T-helper 17 cell (primary cell): ENCODE measurements at regions not wholly inside any gene's neighbourhood (a gene's known extent, or its start where the extent isn't known, plus 50 kb on each side); places are given as distances from the start of the nearest gene placed in this dataset.

Experiments used
- ATAC-seq: fragments of 150-1000 bp; cut with Tn5 transposase; 2 replicates; pipeline ENCODE4 v1.10.0; 2021; ENCODE audit warnings: mild to moderate bottlenecking, moderate library complexity
- DNase-seq, 3 donors: peaks; one replicate each; pipeline versions ENCODE4 v3.0.0 to v3.0.0-alpha.2; 2020 to 2021
- H3K9me3 ChIP-seq: one replicate; pipeline ENCODE4 v1.7.0; 2013; ENCODE audit warnings: low read length, mild to moderate bottlenecking; ENCODE audit not compliant: control insufficient read depth, poor library complexity, severe bottlenecking
- H3K27ac Mint-ChIP-seq: one replicate; pipeline ENCODE4 v1.8.0; 2022; ENCODE audit warnings: mild to moderate bottlenecking, moderate library complexity, mixed read lengths
- H3K27me3 Mint-ChIP-seq: one replicate; pipeline ENCODE4 v1.8.0; 2022; ENCODE audit warnings: mixed read lengths
- H3K36me3 Mint-ChIP-seq: one replicate; pipeline ENCODE4 v1.8.0; 2022; ENCODE audit warnings: low read depth, mixed read lengths
- H3K4me1 Mint-ChIP-seq: one replicate; pipeline ENCODE4 v1.8.0; 2022; ENCODE audit warnings: mild to moderate bottlenecking, mixed read lengths
- H3K4me3 Mint-ChIP-seq: one replicate; pipeline ENCODE4 v1.8.0; 2022; ENCODE audit warnings: mild to moderate bottlenecking, moderate library complexity, mixed read lengths

- Mint-ChIP-seq H3K27ac (no peak overlapping the region), H3K36me3 (no peaks in the 10 kb centered on the region), H3K4me1 (peaks cover 7% of the 10 kb centered on the region), H3K27me3 (peaks cover 14% of the 10 kb centered on the region), H3K4me3 (no peak overlapping the region)
- DNase-seq (no peak), ATAC-seq (no peak)
- H3K9me3 ChIP-seq = no peaks in the 10 kb centered on the region
Observed at GRCh38 chr6:150456466-150456865, 87.7 kb downstream of the IYD start.

GRCh38 chr6:150456902-150457643 is 88.3 kb downstream of the IYD start:
- DNase-seq = no peak
- no peaks in the 10 kb centered on the region for H3K9me3 ChIP-seq
- Mint-ChIP-seq H3K4me1 (peaks cover 7% of the 10 kb centered on the region), H3K4me3 (no peak overlapping the region), H3K27me3 (peaks cover 12% of the 10 kb centered on the region), H3K27ac (no peak overlapping the region), H3K36me3 (no peaks in the 10 kb centered on the region)
- ATAC-seq = no peak

- H3K4me3 Mint-ChIP-seq = no peak overlapping the region
- H3K4me1 Mint-ChIP-seq = peaks cover 7% of the 10 kb centered on the region
- no peaks in the 10 kb centered on the region for H3K9me3 ChIP-seq
- no peak overlapping the region for H3K27ac Mint-ChIP-seq
- ATAC-seq = no peak
- DNase-seq = no peak
- no peaks in the 10 kb centered on the region for H3K36me3 Mint-ChIP-seq
- peaks cover 12% of the 10 kb centered on the region for H3K27me3 Mint-ChIP-seq
Observed at GRCh38 chr6:150458579-150458978, 89.8 kb downstream of the IYD start.

GRCh38 chr6:150463852-150464251 is 95.0 kb downstream of the IYD start:
- H3K27me3 Mint-ChIP-seq = no peaks in the 10 kb centered on the region
- no peaks in the 10 kb centered on the region for H3K36me3 Mint-ChIP-seq
- DNase-seq (no peak), ATAC-seq (no peak)
- no peak overlapping the region for H3K27ac Mint-ChIP-seq
- H3K4me3 Mint-ChIP-seq = no peak overlapping the region
- H3K9me3 ChIP-seq = no peaks in the 10 kb centered on the region
- no peaks in the 10 kb centered on the region for H3K4me1 Mint-ChIP-seq

GRCh38 chr6:150464966-150465365 is 96.2 kb downstream of the IYD start:
- ATAC-seq (no peak), DNase-seq (no peak)
- no peaks in the 10 kb centered on the region for H3K4me1 Mint-ChIP-seq
- peaks cover 2% of the 10 kb centered on the region for H3K27me3 Mint-ChIP-seq
- H3K27ac Mint-ChIP-seq = no peak overlapping the region
- H3K36me3 Mint-ChIP-seq = peaks cover under 1% of the 10 kb centered on the region
- no peak overlapping the region for H3K4me3 Mint-ChIP-seq
- H3K9me3 ChIP-seq = no peaks in the 10 kb centered on the region

- no peaks in the 10 kb centered on the region for H3K4me1 Mint-ChIP-seq
- no peaks in the 10 kb centered on the region for H3K9me3 ChIP-seq
- peaks cover 5% of the 10 kb centered on the region for H3K36me3 Mint-ChIP-seq
- no peak overlapping the region for H3K27ac Mint-ChIP-seq
- no peak for DNase-seq
- ATAC-seq = no peak
- peaks cover 5% of the 10 kb centered on the region for H3K27me3 Mint-ChIP-seq
- no peak overlapping the region for H3K4me3 Mint-ChIP-seq
Observed at GRCh38 chr6:150465610-150466009, 96.8 kb downstream of the IYD start.

GRCh38 chr6:150466196-150466595 is 97.4 kb downstream of the IYD start:
- Mint-ChIP-seq H3K4me3 (no peak overlapping the region), H3K4me1 (no peaks in the 10 kb centered on the region), H3K27me3 (peaks cover 5% of the 10 kb centered on the region), H3K27ac (no peak overlapping the region), H3K36me3 (peaks cover 5% of the 10 kb centered on the region)
- ATAC-seq = no peak
- no peak for DNase-seq
- no peaks in the 10 kb centered on the region for H3K9me3 ChIP-seq

- Mint-ChIP-seq H3K27me3 (peaks cover 9% of the 10 kb centered on the region), H3K27ac (no peak overlapping the region), H3K36me3 (peaks cover 5% of the 10 kb centered on the region), H3K4me3 (no peak overlapping the region), H3K4me1 (no peaks in the 10 kb centered on the region)
- no peaks in the 10 kb centered on the region for H3K9me3 ChIP-seq
- no peak for ATAC-seq
- no peak for DNase-seq
Observed at GRCh38 chr6:150470131-150470530, 101.3 kb downstream of the IYD start.

GRCh38 chr6:150470960-150471665 is 102.3 kb downstream of the IYD start:
- no peak overlapping the region for H3K27ac Mint-ChIP-seq
- no peaks in the 10 kb centered on the region for H3K9me3 ChIP-seq
- H3K4me3 Mint-ChIP-seq = no peak overlapping the region
- DNase-seq (no peak), ATAC-seq (no peak)
- peaks cover 5% of the 10 kb centered on the region for H3K36me3 Mint-ChIP-seq
- no peaks in the 10 kb centered on the region for H3K4me1 Mint-ChIP-seq
- H3K27me3 Mint-ChIP-seq = peaks cover 9% of the 10 kb centered on the region

- no peak for DNase-seq
- H3K9me3 ChIP-seq = no peaks in the 10 kb centered on the region
- Mint-ChIP-seq H3K4me3 (no peak overlapping the region), H3K4me1 (no peaks in the 10 kb centered on the region), H3K27ac (no peak overlapping the region), H3K27me3 (peaks cover 7% of the 10 kb centered on the region), H3K36me3 (peaks cover 4% of the 10 kb centered on the region)
- ATAC-seq = no peak
Observed at GRCh38 chr6:150478656-150479545, 110.1 kb downstream of the IYD start.

- Mint-ChIP-seq H3K27ac (no peak overlapping the region), H3K4me3 (no peak overlapping the region), H3K27me3 (peaks cover 5% of the 10 kb centered on the region), H3K4me1 (no peaks in the 10 kb centered on the region), H3K36me3 (peaks cover 4% of the 10 kb centered on the region)
- no peaks in the 10 kb centered on the region for H3K9me3 ChIP-seq
- no peak for ATAC-seq
- DNase-seq = no peak
Observed at GRCh38 chr6:150482883-150483409, 114.1 kb downstream of the IYD start.

GRCh38 chr6:150485161-150485958 is 114.3 kb upstream of the PLEKHG1 start:
- peaks cover 10% of the 10 kb centered on the region for H3K27me3 Mint-ChIP-seq
- H3K36me3 Mint-ChIP-seq = peaks cover 2% of the 10 kb centered on the region
- no peaks in the 10 kb centered on the region for H3K4me1 Mint-ChIP-seq
- H3K9me3 ChIP-seq = no peaks in the 10 kb centered on the region
- ATAC-seq (no peak), DNase-seq (no peak)
- H3K27ac Mint-ChIP-seq = no peak overlapping the region
- H3K4me3 Mint-ChIP-seq = no peak overlapping the region
